Embryonic facial prominence (tissue), 1 donor: ENCODE measurements at regions not wholly inside any gene's neighbourhood (a gene's known extent, or its start where the extent isn't known, plus 50 kb on each side); places are given as distances from the start of the nearest gene placed in this dataset.
A peak's percentile ranks its signal among the peaks of the same experiment; 100 is the strongest.

Source experiments
- DNase-seq: peaks from one replicate; pipeline ENCODE4 v3.0.0-alpha.2; 2016; ENCODE audit errors: extremely low spot score

DNA sequence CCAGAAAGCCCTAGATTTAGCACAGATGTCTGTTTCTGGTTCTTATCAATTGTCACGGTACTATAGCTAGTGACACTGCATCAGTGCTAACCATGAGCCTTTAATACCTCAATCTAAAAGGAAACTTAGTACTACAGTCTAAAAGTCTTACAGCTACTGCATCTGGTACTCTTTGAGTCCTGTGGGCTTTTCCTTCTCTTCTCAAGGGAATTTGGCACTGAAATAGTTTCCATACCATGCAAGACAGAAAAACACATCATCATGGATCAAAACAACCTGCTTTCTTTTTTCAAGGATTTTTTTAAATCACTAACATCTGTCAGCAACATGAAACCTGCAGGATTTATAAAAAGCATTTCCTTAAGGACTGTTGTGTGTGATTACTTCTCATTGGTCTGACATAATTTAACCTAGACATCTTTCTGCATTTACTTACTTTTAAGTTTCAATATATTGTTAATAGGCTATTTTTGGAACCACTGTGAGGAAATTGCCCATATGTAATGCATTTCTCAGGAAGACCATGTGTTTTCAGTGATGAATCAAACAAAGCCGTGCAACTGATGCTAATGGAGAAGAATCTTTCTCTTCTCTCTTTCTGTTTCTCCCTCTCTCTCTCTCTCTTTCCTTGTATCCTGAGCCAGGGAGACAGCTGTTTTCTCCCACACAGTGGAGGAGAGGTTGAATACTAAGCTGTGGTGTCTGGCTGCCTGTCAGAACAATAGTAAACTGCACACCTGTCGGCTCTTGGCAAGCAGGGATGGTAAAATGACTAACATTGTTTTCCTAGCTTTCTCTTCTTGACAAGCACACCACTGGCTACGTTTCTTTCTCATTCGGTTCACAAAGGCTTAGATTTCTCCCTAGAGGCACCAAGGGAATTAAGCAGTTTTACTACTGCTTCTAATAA lies 273.4 kb downstream of the CSNK1G3 start:
- peak; percentile 87 for DNase-seq

DNA sequence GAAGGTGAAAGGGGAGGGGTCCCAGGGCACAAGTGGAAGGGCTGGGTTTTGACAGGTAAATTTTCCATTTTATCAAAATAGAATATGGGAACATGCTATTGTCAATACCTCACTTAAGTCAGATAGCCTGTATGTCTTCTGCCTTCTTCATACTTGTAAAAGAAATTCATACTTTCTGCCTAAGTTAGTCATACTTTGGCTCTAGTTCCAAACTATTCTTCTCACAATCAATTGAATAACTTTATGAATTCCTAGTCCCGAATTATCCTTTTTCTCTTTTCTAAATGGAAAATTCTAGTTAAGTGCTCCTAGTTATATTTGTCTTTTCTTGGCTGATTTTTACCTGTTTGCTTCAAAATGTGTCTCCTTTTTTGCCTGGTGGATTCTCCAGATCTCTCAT lies 271.4 kb downstream of the CSNK1G3 start:
- no peak for DNase-seq

DNA sequence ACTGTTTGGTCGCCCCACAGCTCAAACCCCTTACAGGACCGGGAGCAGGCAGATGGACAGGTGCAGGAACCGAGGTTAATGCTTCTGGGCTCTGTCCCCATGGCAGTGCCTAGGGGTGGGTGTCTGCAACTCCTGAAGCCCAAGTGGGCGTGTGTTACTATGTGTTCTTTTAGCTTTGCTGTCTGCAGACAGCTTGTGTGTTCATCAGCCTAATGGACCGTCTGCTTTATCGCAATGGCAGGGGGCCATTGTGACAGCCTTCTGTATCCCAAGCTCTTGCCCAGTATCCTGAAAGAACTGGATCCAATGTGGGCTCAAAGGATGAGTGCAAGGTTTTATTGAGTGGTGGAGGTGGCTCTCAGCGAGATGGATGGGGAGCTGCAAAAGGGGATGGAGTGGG lies 266.7 kb downstream of the CSNK1G3 start:
- no peak for DNase-seq

DNA sequence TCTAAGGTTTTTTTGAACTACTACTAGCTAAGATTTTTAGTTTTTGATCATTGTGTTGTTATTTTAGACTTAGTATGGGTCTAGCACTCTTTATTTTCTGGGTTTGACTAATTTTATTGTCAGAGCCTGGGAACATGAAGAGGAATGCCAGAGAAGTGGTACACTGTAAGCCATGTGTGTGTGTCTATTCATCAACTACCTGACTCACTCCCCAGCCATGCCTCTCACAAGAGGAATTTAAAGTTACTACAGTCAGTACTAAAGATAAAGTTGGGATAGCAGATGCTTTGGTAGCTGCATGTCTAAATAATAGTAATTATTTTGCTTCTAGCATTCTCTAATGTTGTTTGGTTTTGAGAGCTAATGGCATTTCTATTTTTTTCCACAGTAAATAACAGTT lies 264.8 kb downstream of the CSNK1G3 start:
- DNase-seq = no peak

DNA sequence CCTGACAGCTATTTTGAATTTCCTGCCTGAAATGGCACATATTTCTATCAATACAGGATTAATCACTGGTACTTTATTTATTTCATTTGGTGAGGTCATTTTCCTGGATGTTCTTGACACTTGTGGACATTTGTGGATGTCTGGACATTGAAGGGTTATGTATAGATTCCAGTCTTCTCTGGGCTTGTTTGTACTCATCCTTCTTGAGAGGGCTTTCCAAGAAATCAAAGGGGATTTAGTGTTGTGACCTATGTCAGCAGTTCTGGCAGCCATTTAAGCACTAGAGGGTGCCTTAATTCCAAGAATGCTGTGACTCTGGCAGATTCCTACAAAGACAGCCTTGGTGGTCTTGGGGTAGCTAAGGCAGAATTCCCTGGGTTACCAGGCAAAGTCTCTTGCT lies 259.7 kb downstream of the CSNK1G3 start:
- DNase-seq = no peak

DNA sequence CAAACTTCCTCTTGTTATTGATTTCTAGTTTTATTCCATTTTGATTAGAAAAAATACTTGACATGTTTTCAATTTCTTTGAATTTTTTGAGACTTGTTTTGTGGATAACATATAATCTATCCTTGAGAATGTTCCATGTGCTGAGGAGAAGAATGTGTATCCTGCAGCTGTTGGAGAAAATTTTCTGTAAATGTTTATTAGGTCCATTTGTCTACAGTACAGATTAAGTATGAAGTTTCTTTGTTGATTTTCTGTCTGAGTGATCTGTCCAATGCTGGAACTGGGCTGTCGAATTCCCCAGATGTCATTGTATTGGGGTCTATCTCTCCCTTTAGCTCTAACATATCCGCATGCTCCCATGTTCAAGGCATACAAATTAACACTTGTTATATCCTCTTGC lies 251.2 kb downstream of the CSNK1G3 start:
- DNase-seq = no peak

DNA sequence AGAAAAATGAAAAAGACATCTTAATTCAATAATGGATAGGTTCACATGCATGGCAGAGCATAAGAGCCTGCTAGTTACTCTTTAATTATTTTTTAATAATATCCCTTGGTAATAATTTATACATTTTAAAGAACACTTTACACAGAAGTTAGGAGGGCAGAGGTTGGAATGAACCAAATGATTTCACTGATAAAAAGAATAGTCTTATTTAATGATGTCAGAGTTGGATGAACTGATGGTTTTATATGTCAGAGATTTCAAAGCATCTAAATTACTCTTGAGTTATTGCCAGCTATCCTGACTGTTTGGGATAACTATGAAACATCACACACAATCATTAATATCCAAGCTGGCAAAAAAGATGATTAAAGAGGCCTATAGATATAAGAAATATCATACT lies 244.8 kb downstream of the CSNK1G3 start:
- DNase-seq = no peak

DNA sequence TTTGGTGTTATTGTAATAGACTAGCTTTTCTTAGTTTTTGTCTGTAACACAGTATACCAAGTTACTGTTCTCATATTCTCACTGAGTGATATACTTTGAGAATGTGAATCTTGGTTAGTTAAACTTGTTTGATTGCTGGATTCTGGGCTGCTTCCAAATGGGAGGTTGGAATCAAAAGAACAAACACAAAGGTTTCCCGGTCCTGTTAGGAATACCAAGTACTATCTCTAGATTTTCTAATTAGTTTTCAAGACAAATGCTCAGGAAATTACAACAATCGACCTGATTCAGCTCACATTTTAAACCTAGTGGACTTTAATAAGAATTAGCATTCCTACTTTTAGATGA lies 244.3 kb downstream of the CSNK1G3 start:
- DNase-seq = no peak

DNA sequence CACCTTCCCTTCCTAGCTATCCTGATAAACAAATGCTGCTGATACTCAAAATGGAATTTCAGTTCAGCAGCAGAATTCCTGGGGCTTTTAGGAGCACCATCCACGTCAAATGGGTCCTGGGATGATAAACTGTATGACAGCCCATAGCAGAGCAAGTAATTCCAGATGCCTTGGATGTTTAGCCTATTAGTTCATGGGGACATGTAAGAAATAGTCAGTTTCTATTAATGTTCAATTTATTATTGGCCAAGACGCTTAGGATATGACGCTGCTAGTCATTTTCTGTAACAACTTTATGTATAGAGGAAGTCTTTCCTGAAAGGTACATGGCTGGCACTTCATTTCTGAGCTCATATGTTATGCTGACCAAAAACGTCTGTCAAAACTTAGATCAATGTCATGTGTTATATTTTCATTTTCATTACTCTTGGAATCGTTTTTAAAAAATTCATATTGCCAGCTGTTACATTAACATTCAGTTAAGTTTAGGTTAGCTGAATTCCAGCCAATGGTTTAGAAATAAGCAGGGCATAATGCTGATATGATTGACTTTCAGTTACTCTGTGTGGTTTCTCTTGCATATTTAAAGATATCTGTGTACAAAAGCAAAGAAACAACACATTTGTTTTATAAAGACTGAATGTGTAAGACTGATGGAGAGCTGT lies 243.8 kb downstream of the CSNK1G3 start:
- peak; percentile 13 for DNase-seq

DNA sequence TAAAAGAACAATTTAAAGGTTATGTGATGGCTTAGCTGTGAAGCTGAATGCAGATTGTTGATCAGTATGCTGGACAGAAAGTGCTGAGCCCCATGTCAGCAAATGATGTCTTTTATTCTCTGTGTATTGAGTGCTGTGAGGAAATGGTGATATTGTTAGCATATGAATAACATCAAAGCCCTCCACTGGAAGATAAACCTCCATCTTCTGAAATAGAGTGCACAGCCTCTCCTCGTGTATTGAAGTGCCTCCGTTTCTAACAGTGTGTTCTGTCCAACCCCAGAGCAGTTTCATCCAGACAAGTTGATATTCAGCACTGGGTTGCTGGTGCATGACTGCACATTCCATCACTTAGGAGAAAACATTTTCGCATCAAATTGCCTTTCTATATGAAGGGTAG lies 242.9 kb downstream of the CSNK1G3 start:
- DNase-seq = no peak

DNA sequence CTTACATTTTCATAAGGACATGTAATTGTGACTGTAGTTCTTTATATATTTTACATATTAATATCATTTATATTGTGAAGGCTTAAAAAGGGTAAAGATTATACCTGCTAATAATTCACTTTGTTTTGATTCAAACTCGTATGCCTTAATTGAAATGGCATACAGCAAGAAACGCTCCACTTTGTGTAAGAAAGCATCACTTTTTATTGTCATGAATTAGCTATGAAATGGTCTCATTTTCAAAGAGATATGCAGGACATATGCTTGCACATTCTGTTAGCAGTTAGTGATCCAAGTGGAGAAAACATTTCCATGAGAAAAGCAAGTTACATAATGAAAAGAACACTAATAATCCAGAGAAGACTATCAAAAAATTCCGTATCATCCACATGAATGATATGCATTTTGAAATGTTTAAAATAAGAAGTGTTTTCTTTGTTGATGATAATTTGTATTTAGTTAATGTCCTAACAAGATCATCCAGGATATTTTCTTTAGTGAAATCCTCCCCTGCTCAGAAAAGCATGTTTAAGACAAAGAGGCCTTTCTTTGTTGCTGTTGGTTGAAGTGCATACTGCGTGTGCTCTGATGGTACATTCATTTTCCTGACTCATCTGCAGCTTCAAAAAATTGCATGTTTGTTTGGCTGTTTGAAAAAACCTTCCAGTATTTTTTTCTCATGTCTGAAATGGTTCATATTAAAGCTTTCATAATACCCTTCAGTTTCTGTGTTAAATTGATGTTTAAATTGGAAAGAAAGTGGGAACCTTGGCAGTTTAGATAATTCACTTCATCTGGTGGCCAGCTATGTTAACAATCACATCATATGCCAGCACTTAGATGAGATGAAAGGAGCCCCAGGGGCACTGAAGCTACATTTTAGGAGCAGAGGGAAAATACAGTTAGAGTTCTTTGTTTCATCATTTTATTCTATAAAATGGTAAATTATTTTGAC lies 242.2 kb downstream of the CSNK1G3 start:
- DNase-seq = no peak

DNA sequence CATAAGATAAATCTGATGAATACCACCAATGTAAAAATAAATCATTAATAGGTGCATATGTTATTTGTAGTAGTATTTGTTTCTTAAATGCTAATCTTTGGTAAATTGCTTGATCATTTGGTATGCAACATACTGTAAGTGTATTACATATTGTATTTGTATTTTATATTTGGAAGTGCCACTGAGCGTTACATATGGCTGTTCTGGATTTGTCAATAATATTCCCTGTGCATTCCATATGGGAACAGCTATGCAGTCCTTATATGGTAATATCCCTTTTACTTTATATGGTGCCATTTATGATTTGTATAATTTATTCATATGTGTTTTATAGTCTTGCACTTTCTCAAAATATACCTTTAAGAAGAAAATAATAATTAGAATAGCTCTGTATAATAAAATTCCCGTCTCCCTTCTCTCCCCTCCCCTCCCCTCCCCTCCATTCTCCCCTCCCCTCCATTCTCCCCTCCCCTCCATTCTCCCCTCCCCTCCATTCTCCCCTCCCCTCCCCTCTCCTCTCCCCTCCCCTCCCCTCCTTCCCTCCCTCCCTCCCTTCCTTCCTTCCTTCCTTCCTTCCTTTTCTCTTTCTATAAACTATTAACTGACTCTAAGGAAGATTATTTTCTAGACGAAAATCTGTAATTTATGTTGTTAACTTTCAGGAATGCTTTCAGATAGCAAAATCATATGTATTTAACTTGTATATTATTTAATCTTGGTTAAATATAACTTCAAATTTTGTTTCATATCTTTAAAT lies 241.4 kb downstream of the CSNK1G3 start:
- DNase-seq = no peak

DNA sequence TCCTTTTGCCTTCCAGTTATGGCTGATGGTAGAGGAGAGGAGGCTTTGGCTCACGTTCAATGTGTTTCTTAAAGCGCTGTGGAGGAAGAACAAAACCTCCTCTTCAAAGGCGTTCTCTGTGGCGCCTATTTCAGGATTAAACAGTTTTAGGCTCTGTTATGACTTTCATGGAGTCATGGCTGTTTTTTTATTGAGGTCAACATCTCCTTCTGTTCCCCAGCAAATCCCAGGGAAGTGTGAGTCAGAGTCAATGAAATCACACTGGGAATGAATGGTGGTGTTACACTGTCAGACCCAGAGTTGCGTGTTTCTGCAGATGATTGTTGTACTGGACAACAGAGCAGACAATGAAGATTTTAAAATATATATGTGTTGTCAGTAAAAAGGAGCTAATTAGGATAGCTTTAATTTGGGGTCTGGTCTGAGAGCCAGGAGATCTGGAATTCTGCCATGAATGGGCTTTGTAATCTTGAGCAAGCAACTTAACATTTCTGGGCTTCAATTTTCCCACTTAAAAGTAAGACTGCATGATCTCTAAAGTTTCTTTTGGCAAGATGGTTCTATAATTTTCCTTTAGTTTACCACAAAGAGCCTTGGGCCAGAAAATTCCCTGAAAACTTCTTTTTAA lies 240.7 kb downstream of the CSNK1G3 start:
- peak; percentile 26 for DNase-seq

DNA sequence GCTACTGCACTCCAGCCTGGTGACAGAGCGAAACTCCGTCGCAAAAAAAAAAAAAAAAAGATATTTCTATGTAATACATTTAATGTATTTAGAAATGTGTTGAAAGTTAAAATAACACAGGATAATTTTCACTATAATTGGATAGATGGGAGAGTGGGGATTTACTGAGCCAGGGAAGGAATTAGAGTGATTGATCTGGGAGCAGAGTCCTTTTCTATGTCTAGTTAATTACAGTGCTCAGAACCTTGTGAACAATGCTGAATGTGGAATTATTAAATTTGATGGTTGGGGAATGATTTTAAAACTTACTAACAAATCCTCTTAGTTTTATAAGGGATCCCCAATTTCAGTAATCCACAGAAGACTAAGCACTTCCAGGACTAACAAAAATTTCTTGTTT lies 239.7 kb downstream of the CSNK1G3 start:
- DNase-seq = no peak

DNA sequence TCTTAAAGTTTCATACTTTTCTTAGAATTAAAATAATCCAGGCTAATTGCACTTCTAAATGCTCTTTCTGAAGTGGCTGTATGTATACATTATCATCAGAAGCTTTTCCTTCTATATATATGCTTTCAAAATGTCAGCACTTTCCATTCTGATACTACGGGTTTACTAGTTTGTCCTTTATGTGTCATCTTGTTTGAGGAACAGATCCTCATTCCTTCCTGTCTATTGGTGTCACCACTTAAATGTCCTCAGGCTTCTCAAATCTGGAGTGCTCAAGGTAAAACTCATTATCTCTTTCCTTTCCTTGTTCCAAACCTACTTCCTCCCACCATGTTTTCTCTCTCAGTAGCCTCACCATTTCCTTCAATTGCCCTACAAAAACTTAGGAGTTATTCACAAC lies 236.3 kb downstream of the CSNK1G3 start:
- no peak for DNase-seq

DNA sequence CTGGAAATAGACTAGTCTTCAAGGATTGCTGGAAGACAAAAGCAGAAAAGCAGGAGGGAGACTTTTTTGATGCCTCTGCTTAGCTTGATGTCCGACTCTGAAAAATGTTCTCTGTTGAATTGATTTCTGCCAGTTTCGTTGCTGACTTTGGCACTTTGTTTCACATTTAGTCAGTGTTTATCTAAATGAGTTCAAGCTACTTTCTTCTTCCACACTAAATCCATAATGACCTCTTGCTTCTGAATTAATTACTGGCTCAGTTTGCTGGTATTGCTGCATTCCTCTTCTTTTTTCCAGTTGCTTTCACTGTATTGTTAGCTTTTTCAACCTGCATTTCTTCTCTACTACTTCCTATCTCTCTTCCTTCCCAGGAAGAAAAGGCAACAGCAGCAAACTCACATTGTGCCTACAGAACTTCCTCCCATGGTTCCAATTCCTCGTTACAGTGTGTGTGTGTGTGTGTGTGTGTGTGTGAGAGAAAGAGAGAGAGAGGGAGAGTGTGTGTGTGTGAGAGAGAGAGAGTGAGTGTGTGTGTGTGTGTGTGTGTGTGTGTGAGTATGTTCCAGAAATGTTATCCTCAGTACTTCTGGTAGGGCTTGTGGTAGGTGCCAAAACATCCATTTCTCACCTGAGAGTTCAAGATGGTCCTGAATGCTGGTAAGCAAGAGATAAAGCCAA lies 234.8 kb downstream of the CSNK1G3 start:
- DNase-seq = no peak

DNA sequence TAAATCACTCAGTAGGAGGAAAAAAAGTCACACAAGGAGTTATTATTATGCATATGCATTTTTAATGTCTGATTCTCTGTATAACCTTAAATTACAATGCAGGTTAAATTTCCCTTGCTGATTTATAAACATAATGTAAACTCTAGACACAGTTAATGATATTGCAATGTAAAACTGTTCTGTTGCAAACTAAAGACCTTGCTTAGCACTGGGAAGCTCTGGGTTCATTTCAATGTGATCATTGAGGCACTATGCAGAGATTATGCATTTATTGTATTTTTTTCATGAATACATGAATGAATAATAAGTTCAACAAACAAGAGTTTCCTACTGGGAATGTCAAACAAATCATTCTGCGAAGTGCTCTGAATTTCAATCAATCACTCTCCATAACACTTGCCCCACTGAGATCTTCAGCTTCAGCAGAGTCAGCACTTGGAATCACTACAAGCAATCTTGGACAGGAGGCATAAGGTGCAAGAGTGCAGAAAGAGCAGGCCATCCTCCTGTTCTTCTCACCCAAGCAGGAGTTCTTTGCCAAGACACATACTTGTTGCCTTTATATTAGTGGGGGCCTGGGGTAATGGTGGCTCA lies 232.1 kb downstream of the CSNK1G3 start:
- DNase-seq = no peak

DNA sequence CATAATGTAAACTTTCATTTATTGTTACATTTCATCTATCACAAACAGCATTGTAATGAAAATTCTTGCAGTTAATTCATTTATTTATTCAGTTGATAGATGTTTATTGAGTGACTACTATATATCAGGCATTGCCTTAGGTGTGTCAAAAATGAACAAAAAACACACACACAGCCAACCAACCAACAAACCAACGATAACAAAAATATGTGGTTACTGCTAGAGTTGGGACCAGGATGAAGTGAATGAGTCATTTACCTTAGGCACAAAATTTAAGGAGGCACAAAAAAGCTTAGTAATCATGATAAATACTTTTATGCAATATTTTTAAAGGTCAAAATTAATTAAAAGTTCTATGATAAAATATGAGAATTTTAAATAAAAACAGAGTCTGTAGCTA lies 223.4 kb downstream of the CSNK1G3 start:
- no peak for DNase-seq

DNA sequence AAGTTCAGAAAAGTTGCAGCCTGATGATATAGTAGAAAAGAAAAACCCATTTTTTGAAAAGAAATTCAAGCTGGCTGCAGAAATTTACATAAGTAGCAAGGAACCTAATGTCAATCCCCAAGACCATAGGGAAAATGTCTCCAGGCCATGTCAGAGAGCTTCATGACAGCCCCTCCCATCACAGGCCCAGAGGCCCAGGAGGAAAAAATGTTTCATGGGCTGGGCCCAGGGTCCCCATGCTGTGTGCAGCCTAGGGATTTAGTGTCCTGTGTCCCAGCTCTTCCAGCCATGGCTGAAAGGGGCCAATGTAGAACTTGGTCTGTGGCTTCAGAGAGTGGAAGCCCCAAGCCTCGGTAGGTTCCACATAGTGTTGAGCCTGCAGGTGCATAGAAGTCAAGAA lies 220.3 kb downstream of the CSNK1G3 start:
- DNase-seq = no peak

DNA sequence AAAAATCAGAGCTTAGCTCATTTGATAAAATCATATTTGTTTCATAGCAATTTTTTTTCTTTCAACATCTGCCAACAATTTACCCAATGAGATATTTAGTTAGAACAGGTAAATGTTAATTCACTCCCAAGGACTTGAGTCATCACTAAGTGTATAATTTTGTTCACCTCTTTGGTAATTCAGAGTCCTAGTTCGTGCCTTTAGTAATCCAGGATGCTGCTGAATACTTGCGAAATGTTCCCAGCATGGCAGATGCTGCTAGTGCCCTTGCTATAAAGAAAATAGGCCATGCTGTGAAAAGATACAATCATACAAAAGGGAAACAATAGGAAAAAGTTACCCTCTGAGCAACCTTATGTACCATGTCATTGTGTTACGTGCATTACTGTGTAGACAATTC lies 210.5 kb downstream of the CSNK1G3 start:
- DNase-seq = no peak
